Inferior parietal cortex (tissue), 1 donor: ENCODE measurements at regions not wholly inside any gene's neighbourhood (a gene's known extent, or its start where the extent isn't known, plus 50 kb on each side); places are given as distances from the start of the nearest gene placed in this dataset.

Experiments used
- DNase-seq: peaks from one replicate; pipeline ENCODE4 v3.0.0-alpha.2; 2016; ENCODE audit errors: extremely low spot score

DNA sequence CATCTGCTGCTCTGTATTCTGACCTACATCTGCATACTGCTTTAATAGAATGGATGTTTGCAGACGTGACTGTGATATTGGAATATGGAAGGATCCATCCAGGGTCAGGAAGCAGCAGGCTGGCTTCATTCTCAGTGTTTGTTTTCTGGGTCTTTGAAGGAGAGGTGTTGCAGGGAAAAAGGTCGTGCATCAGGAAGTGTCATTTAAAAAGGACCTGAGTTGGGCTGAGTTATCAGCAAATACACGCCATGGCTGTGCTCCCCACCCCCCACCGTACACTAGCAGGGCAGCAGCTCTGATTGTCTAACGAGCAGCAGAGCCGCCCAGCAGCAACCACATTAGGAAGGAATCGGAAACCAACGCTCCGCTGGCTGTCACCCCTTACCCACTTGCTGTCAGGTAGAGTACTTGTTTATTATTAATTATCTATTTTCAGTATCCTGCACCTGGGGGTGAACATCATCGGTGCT, 63.1 kb upstream of the STEAP1B start:
- DNase-seq, result no peak

DNA sequence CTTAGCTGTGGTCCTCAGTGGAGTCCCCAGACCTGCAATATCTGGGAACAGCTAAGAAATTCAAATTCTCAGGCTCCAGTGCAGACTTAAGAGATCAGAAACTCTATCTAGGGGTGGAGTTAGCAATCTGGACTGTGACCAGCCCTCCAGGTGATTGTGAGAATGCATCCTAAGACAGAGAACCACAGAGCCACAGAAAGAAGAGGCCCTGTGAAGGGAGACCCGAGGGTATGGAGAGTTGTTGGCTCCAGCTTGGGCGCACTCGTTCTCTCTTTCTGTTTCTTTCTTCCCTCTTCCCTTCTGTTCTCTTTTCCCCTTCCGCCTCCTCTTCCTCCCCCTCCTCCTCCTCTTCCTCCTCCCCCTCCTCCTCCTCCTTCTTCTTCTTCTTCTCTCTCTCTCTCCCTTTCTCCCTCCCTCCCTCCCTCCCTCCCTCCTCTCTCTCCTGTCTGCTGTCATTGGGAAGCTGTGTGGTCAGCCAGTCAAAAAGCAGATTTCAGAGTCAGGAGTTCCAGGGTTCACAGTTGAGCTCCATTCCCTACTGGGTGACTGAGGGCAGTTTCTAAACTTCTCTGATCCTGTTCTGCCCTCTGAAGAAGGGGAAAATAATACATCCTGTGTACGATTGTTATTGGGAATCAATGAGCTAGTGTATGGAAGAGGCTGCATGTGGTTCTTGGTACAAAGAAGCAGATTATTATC, 62.1 kb upstream of the STEAP1B start:
- DNase-seq, result no peak

DNA sequence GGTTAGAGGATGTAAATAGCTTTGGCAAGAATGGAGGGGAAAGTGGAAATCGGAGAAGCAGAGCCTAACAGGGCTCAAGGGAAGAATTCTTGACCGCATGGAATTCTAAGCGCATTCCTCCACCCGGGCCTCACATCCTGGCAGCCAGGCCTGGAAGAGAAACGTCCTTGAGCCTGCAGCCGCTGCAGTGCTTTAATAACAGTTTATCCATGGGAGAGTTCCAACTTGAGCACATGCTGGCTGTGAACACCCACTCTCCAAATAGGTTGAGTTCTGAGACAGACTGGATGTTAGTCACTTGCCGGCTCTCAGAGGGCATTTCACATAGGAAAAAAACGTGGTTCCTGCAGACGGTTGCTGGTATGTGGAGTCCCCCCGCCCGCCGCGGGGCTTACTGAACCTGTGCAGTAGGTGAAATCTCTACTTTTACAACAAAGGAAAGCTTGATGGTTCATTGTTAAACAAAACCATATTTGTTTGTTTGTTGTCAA, 61.4 kb upstream of the STEAP1B start:
- peak; percentile 52 for DNase-seq

DNA sequence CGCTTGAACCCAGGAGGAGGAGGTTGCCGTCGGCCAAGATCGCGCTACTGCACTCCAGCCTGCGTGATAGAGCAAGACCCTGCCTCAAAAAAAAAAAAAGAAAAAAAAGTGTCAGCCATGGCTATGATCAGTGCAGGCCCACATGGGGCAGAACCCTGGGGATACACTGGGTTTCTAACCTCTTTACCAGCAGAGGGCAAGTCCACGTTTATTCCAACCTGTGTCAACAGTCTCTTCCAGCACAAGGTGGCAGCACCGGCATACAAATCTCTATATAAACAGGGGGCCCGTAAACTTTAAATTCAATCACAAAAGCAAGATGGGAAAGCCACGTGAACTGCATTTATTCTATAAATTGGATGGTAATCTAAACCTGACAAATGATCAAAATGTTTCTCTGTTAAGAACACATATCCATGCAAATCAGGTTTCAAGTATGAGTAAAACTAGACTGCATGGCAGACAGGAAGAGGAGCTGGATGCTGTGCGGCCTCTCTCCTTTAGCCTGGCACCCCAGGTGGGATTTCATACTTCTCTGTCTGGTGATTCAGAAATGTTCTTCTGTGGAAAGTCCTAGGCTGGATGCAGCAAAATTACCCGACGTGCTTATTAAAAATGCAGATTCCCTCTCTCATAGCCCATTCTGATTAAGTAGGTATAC, 60.0 kb upstream of the STEAP1B start:
- peak; percentile 90 for DNase-seq

DNA sequence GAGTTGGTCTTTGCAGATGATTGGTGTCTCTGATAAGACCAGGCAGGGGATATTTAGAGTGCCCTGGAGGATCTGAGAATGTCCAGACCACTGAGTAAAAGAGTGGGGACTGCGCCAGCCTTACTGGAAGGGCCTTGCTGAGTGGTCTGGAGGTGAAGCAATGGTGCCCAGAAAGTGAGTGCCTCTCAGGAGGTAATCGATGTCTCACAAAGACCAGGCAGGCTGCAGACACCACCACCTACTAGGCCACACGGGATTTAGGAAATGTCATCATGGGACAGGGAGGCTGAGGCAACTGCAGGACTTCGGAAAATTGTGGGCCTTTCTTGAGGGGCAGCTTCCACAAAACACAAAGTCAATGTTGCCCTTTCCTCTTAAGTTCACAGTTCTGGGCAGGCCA, 57.2 kb upstream of the STEAP1B start:
- DNase-seq, result no peak

DNA sequence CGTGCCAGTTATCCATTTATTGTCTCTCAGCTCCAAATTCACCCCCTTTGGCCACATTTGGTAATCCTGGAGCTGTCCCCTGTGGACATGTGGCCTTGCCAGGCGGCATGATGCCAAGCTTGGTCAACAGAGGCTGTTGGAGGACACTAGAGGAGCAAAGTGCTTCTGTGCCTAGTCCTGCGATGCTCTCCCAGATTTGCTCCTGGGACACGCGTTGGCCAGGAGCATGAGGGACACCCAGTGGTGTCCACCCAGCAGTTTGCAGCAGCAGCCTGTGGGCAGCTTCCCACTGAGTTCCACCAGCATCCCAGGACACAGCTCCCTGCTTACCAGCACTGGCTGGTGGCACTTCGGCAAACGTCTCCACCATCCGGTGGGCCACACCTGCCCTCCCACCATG, 55.5 kb upstream of the STEAP1B start:
- DNase-seq, result no peak

DNA sequence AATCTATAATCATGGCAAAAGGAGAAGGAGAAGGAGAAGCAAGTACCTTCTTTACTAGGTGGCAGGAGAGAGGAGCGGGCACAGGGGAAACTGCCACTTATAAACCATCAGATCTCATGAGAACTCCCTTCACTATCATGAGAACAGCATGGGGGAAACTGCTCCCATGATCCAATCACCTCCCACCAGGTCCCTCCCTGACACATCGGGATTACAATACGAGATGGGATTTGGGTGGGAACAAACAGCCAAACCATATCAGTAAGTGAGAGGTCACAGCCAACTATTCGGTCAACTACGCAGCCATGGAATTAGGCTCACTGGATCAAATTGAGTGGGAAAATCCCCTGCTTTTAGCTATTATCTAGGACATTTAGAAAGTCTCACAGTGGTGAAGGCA, 54.2 kb upstream of the STEAP1B start:
- no peak for DNase-seq

DNA sequence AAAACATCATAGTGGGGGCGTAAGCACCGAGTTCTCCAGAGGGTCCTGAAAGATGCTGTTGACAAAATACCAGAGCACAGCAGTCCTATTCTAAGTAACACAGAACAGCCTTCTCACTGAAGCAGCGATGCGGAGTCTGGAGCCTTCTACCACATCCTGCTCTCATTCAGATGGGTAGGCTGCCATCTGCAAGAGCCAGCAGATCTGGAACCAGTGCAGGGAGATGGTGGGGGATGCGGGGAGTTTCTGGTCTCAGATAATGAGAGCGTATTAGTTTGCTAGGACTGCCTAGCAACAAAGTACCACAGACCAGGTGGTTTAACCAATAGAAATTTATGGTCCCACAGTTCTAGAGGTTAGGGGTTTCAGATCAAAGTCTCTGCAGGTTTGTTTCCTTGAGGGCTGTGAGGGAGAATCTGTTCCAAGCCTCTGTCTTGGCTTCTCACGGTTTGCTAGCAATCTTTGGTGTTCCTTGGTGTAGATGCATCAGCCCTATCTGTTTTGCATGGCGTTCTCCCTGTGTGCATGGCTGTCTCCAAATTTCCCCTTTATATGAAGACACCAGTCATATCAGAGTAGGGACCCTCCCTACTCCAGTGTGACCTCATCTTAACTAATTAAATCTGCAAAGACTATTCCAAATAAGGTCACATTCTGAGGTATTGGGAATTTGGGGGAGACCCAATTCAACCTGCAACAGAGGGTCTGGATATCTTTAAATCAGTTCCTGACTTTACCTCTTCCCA, 52.0 kb upstream of the STEAP1B start:
- no peak for DNase-seq

DNA sequence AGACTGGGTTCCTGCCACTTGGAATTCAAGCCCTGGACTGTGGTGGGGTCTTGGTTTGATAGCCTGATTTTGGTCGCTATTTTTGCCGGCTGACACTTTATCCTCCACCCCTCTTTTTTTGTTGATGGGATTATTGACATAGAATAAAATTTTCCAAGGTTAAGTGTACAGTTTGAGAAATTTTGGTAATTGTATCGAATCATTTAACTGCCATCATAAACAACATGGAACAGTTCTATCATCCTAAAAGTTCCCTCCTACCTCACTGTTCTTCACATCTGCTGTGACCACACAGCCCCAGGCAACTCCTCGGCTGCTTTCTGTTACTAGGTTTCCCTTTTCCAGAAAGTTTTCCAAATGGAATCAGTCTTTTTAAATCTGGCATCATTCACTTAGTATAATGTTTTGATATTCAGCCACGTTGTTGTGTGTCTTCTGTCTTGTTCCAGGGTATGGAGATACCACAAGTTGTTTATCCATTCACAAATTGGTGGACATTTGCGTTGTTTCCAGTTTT, 50.6 kb upstream of the STEAP1B start:
- DNase-seq, result no peak

DNA sequence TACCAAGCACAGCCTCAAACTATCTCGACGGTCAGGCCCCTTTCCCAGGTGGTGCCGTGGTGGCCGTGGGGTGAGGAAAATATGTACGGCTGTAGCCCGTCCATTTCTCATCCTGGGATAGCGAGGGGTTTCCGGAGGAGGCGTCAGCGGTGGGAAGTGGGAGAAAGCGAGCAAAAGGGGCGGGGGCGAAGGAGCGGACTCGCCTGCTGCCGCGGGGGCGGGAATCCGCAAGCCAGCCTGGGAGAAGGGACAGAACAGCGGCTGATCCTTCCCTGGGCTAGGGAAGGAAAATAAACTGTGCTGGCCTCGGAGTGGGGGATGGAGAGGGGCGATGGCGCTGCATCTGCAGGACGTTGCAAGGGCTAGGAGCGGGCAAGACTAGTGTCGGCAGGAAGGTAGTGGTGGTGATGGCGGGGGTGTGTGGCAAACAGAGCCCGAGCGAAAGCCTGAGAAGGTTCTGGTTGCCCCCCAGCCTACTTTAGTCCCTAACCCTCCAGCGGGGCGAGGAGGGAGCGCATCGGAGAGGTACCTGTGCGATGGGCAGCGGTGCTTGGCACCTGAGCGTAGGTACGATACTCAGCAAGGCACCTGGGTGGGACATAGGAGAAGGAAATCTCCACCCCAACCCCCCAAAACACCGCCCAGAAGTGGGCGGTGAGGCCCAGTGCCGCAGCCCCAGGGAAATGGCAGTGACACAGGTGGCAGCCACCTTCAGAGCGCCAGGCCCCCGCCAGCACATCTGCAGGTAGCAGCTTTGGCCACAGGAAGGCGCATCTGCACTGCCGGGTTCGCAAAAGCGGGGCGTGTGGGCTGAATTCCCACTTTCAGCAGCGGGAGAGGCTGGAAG, 49.9 kb upstream of the STEAP1B start:
- DNase-seq, result no peak
